ENCODE measurements at regions not wholly inside any gene's neighbourhood (a gene's known extent, or its start where the extent isn't known, plus 50 kb on each side); places are given as distances from the start of the nearest gene placed in this dataset.
A peak's percentile ranks its signal among the peaks of the same experiment; 100 is the strongest.
"Not testable (repeated sequence)": the region's sequence is repeated elsewhere in the genome, so short reads cannot be mapped to it uniquely, and the experiment has no call there.

DNA sequence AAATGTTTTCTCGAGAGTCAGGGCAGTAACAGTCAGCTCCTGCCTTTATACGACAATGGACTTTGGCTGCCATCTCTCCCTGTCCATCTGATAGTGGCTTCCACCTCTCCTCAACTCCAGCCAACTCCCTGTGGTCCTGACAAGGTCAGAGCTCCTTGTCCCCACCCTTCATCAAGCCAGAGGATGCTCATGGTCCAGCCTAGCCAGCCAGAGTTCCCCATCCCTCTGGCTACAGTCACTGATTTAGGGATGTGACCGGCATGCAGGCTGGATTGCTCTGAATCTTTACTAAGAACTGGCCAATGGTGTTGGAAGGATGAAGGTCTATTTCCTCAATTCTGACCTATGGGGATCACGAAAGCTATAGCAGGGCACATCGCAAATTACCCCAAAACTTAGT is 156.1 kb downstream of the OR4M2 start:
- TF ChIP-seq, protein P1, sequence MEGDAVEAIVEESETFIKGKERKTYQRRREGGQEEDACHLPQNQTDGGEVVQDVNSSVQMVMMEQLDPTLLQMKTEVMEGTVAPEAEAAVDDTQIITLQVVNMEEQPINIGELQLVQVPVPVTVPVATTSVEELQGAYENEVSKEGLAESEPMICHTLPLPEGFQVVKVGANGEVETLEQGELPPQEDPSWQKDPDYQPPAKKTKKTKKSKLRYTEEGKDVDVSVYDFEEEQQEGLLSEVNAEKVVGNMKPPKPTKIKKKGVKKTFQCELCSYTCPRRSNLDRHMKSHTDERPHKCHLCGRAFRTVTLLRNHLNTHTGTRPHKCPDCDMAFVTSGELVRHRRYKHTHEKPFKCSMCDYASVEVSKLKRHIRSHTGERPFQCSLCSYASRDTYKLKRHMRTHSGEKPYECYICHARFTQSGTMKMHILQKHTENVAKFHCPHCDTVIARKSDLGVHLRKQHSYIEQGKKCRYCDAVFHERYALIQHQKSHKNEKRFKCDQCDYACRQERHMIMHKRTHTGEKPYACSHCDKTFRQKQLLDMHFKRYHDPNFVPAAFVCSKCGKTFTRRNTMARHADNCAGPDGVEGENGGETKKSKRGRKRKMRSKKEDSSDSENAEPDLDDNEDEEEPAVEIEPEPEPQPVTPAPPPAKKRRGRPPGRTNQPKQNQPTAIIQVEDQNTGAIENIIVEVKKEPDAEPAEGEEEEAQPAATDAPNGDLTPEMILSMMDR (IDR thresholded peaks at IDR 0.05; ENCODE audit: partially characterized antibody, unreplicated experiment), result no peak
- Mint-ChIP-seq H3K36me3 (ENCODE audit: unreplicated experiment) (peaks cover 36% of the 10 kb centered on the region), H3K27ac (ENCODE audit: unreplicated experiment) (no peak overlapping the region), H3K9me3 (ENCODE audit: unreplicated experiment) (peaks cover 61% of the 10 kb centered on the region), H3K27me3 (ENCODE audit: unreplicated experiment) (peaks cover 38% of the 10 kb centered on the region), H3K4me3 (ENCODE audit: unreplicated experiment) (no peak overlapping the region), H3K4me1 (ENCODE audit: low read depth, unreplicated experiment) (no peaks in the 10 kb centered on the region)
- DNase-seq, result no peak

DNA sequence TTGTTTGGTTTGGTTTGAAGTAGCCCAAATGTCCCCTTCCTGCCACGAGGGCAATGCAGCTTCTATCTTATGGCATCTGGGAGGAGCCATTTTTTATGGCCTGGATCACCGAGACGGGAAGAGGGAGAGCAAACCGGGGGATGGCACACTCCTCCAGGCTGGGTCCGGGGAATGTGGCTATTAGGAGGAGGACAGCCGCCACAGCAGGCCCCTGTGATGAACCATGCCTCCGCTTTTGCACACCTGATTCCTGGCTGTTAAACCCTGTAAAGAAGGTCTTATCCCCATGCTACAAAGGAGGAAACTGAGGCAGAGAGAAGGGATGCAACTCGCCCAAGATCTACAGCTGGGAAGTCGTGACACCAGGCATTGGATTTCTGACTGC is 157.6 kb downstream of the OR4M2 start:
- Mint-ChIP-seq H3K27me3 (ENCODE audit: unreplicated experiment) (peaks cover 36% of the 10 kb centered on the region), H3K27ac (ENCODE audit: unreplicated experiment) (peak overlapping the region; percentile 28), H3K4me1 (ENCODE audit: low read depth, unreplicated experiment) (no peaks in the 10 kb centered on the region), H3K4me3 (ENCODE audit: unreplicated experiment) (no peak overlapping the region), H3K36me3 (ENCODE audit: unreplicated experiment) (peaks cover 31% of the 10 kb centered on the region), H3K9me3 (ENCODE audit: unreplicated experiment) (peaks cover 67% of the 10 kb centered on the region)
- DNase-seq, result no peak
- TF ChIP-seq, protein P1 (IDR thresholded peaks at IDR 0.05; ENCODE audit: partially characterized antibody, unreplicated experiment), result no peak

DNA sequence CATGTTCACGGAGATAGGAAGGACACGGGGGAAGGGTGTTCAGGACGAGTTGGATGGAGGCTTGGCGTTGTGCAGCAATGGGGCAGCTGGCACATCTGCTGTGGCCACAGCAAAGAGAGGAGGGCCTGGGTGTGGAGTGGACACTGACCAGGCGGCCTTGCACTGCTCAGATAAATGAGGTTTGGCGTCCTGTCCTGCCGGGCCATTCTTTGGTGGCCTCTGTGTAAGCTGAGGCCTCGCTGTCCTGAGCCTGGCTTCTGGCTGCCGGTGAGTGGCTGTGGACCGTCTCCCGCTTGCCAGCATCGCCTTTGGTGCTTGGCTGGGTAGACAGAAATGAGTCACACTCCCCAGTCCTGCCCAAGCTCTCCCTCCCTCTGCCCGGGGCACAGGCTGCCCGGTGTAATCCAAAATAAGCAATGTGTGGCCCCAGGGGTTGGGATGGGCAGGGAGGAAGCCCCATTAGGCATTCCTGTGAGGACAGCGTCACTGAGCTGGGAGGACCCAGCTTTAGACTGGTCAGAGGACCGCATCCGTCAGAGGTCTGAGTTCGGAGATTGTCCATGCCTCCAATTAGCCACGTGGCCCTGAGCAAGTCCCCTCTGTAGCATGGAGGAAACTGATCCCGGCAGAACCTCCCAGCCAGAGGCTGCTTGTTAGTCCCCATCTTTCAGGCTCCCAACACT is 158.1 kb downstream of the OR4M2 start:
- not testable (repeated sequence) for H3K4me3 Mint-ChIP-seq (ENCODE audit: unreplicated experiment); H3K27ac Mint-ChIP-seq (ENCODE audit: unreplicated experiment); H3K4me1 Mint-ChIP-seq (ENCODE audit: low read depth, unreplicated experiment); DNase-seq
- peaks cover 73% of the 10 kb centered on the region for H3K9me3 Mint-ChIP-seq (ENCODE audit: unreplicated experiment)
- peaks cover 40% of the 10 kb centered on the region for H3K27me3 Mint-ChIP-seq (ENCODE audit: unreplicated experiment)
- peaks cover 35% of the 10 kb centered on the region for H3K36me3 Mint-ChIP-seq (ENCODE audit: unreplicated experiment)

DNA sequence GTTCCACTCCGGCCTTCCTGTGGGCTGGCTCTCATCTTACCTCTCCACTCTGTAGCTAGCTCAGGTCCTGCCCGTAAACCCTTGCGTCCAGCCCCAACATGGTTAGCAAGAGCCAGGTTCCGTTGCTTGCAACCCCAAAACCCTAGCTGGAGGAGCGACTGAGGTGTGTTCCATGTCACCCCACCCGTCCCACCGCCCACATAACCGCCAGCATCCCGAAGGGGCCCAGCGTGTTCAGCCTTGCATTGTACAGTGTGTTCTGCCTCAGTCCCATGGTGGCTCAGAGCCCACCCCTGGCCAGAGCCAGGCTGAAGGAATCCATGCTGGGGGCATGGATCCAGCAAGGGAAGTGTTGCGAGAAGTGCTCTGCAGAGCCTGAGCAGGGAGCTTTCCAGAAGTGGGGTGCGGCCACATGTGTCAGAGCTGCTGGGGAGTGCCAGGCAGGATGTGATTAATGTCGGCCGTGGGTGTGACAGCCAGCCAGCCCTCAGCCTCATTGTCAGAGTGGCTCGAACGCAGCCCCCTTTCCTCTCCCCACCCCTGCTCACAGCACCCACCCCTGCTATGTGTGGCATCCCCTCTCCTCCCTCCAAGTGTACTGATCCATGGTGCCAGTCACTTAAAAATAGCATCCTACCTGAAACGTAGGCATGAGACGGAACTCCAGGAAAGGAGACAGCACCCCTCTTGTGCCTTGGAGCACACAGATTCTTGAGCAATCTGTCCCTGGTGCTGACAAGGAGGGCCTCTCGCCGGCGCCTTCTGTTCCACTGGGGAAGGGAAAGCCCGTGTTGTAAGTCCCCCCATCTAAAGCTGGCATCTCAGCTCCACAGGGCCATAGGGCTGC is 158.9 kb downstream of the OR4M2 start:
- H3K36me3 Mint-ChIP-seq (ENCODE audit: unreplicated experiment), result peaks cover 35% of the 10 kb centered on the region

DNA sequence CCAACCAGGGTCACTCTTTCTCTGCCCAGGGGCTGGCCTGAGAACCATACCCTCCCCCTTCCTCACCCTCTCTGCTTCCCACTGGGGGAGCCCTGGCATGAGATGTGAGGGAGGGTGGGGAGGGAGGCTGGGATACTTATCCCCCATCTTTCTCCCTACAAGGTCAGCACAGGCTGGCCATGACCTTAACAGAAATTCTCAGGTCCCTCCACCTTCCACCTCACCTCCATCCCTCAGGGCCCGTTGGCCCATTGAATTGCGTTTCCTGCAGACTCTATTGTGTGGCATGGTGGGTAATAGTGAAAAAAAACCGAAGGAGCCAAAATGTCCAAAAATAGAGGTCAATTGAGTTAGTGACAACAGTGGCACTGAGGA is 159.5 kb downstream of the OR4M2 start:
- Mint-ChIP-seq H3K36me3 (ENCODE audit: unreplicated experiment) (peaks cover 34% of the 10 kb centered on the region), H3K9me3 (ENCODE audit: unreplicated experiment) (peaks cover 82% of the 10 kb centered on the region), H3K27ac (ENCODE audit: unreplicated experiment) (peak overlapping the region; percentile 28), H3K27me3 (ENCODE audit: unreplicated experiment) (peaks cover 39% of the 10 kb centered on the region), H3K4me1 (ENCODE audit: low read depth, unreplicated experiment) (no peaks in the 10 kb centered on the region), H3K4me3 (ENCODE audit: unreplicated experiment) (no peak overlapping the region)
- no peak for DNase-seq
- TF ChIP-seq, protein P1 (IDR thresholded peaks at IDR 0.05; ENCODE audit: partially characterized antibody, unreplicated experiment), result no peak

More for the DNA sequence above, 158.9 kb downstream of the OR4M2 start:
- not testable (repeated sequence) for H3K4me3 Mint-ChIP-seq (ENCODE audit: unreplicated experiment); DNase-seq; H3K27ac Mint-ChIP-seq (ENCODE audit: unreplicated experiment); H3K4me1 Mint-ChIP-seq (ENCODE audit: low read depth, unreplicated experiment)
- Mint-ChIP-seq H3K27me3 (ENCODE audit: unreplicated experiment) (peaks cover 40% of the 10 kb centered on the region), H3K9me3 (ENCODE audit: unreplicated experiment) (peaks cover 79% of the 10 kb centered on the region)

DNA sequence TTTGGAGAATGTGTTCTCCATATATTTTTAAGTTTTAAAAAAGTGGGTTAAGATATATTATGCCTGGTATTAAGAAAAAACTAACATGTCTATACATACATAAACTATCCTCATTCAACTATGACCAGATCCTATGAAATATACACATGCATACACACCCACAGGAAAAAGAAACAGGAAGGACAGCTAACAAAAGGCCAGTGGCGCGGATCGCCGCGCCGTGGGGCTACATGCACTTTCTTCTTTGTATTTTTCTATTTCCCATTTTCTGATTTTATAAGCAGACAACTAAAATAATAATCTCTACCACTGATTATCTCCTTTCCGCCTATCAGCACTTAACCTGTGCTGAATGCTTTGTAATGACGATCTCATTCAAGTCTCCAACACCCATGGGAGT is 160.1 kb downstream of the OR4M2 start:
- TF ChIP-seq, protein P1 (IDR thresholded peaks at IDR 0.05; ENCODE audit: partially characterized antibody, unreplicated experiment), result no peak
- peaks cover 36% of the 10 kb centered on the region for H3K27me3 Mint-ChIP-seq (ENCODE audit: unreplicated experiment)
- H3K36me3 Mint-ChIP-seq (ENCODE audit: unreplicated experiment), result peaks cover 32% of the 10 kb centered on the region
- H3K4me1 Mint-ChIP-seq (ENCODE audit: low read depth, unreplicated experiment), result no peaks in the 10 kb centered on the region
- peaks cover 78% of the 10 kb centered on the region for H3K9me3 Mint-ChIP-seq (ENCODE audit: unreplicated experiment)
- DNase-seq, result no peak
- no peak overlapping the region for H3K27ac Mint-ChIP-seq (ENCODE audit: unreplicated experiment)
- H3K4me3 Mint-ChIP-seq (ENCODE audit: unreplicated experiment), result no peak overlapping the region
